Spleen (tissue), 11 donors: ENCODE measurements at regions not wholly inside any gene's neighbourhood (a gene's known extent, or its start where the extent isn't known, plus 50 kb on each side); places are given as distances from the start of the nearest gene placed in this dataset.
"Not testable (repeated sequence)": the region's sequence is repeated elsewhere in the genome, so short reads cannot be mapped to it uniquely, and the experiment has no call there.

ENCODE experiments used
- DNase-seq: peaks from one replicate; pipeline ENCODE4 v3.0.0-alpha.2; 2020
- H3K27ac ChIP-seq, 8 donors: fragments of 200-600 bp; sonication (generic) in 7 of 8; 1 replicate in 4 of 8; 2 replicates in 4 of 8; pipeline versions ENCODE4 v1.5.0 to v1.8.0; 2016 to 2021; ENCODE audit warnings: inconsistent platforms in 4 of 8, mild to moderate bottlenecking in 4 of 8, moderate library complexity in 1 of 8
- H3K27me3 ChIP-seq, 7 donors: fragments of 200-600 bp; sonication (generic) in 6 of 7; replicated peaks in 1 of 7; 1 replicate in 4 of 7; 2 replicates in 3 of 7; pipeline versions ENCODE4 v1.5.0 to v1.8.0; 2016 to 2021; ENCODE audit warnings: inconsistent platforms in 3 of 7, mild to moderate bottlenecking in 1 of 7
- H3K36me3 ChIP-seq, 6 donors: fragments of 200-600 bp; sonication (generic) in 5 of 6; 1 replicate in 4 of 6; 2 replicates in 2 of 6; pipeline versions ENCODE4 v1.5.0 to v1.8.0; 2016 to 2021; ENCODE audit warnings: inconsistent platforms in 2 of 6
- H3K4me1 ChIP-seq, 6 donors: fragments of 200-600 bp; sonication (generic) in 5 of 6; 1 replicate in 3 of 6; 2 replicates in 3 of 6; pipeline versions ENCODE4 v1.5.0 to v1.8.0; 2016 to 2021; ENCODE audit warnings: inconsistent platforms in 3 of 6
- H3K4me3 ChIP-seq, 8 donors: fragments of 200-600 bp; sonication (generic) in 7 of 8; 1 replicate in 4 of 8; 2 replicates in 4 of 8; pipeline versions ENCODE4 v1.5.0 to v1.8.0; 2016 to 2021; ENCODE audit warnings: inconsistent platforms in 4 of 8, mild to moderate bottlenecking in 4 of 8, moderate library complexity in 2 of 8
- H3K9me3 ChIP-seq, 8 donors: fragments of 200-600 bp; sonication (generic) in 7 of 8; 1 replicate in 4 of 8; 2 replicates in 4 of 8; pipeline versions ENCODE4 v1.5.0 to v1.8.0; 2016 to 2021; ENCODE audit warnings: inconsistent platforms in 4 of 8
- POLR2A ChIP-seq, 3 donors: fragments of 450-650 bp; IDR thresholded peaks; one replicate each; pipeline ENCODE4 v1.5.1; 2017; ENCODE audit warnings: antibody characterized with exemption in 3 of 3, mild to moderate bottlenecking in 1 of 3
- POLR2AphosphoS5 ChIP-seq, 3 donors: sonication (generic); formaldehyde crosslinking; IDR thresholded peaks; one replicate each; pipeline ENCODE4 v1.5.1; 2017; ENCODE audit warnings: antibody characterized with exemption in 3 of 3
- whole genome bisulfite sequencing, 5 donors: extraction: QIAGEN DNeasy Blood & Tissue Kit in 3 of 5; methylation state at CpG; one replicate each; pipeline versions ENCODE4 v1.1.5 to v1.1.7; 2013 to 2018; 5-methylcytosine and 5-hydroxymethylcytosine counted together
- intact Hi-C: fragments of 100-400 bp; cut with DNase I; formaldehyde crosslinking; loops from one replicate; pipeline ENCODE4 v1.15.0; 2023; ENCODE audit warnings: low total_unique reads
- TF ChIP-seq, protein P1 (sequence below), 11 experiments: fragments of 200-600 bp in 7 of 11; fragments of 450-650 bp in 4 of 11; sonication (generic) in 4 of 11; IDR thresholded peaks in 8 of 11; conservative IDR thresholded peaks in 3 of 11; 1 replicate in 7 of 11; 2 replicates in 4 of 11; pipeline versions ENCODE4 v1.4.0 to v1.8.0; 2016 to 2021; ENCODE audit warnings: antibody characterized with exemption in 11 of 11, inconsistent platforms in 4 of 11, mild to moderate bottlenecking in 1 of 11
- donor health status: healthy with polysubstance abuse.
- donor health status: DM: no; HTN: no; CAD: no; lungs with moderate emphysema.
- donor health status: DM: no; HTN: no; CAD: no.
- donor health status: Bipolar disorder and iron deficiency.
- donor health status: healthy.
- donor health status: DM: no; HTN: no; CAD: no.
- donor health status: DM: yes; HTN: yes; CAD: no.

DNA sequence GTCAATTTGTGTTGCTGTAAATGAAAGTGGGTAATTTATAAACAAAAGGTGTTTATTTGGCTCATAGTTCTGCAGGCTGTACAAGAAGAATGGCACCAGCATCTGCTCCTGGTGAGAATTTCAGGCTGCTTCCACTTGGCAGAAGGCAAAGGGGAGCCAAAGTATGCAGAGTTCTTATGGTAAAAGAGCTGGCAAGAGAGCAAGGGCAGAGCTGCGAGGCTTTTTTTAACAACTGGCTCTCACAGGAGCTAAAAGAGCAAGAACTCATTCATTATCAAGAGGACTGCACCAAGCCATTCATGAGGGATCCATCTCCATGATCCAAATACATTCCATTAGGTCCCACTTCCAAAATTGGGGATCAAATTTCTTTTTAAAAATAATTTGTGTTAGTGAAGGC lies 1712.7 kb downstream of the SLITRK5 start:
- 57 to 76% (median 62%) methylated on average over 1 of the region's 1 CpG for WGBS, 5 donors
- Histone ChIP-seq H3K27me3 (no peaks in the 10 kb centered on the region), H3K27ac (no peak overlapping the region), H3K4me1 (no peaks in the 10 kb centered on the region), H3K4me3 (no peak overlapping the region), H3K36me3 (no peaks in the 10 kb centered on the region), H3K9me3 (peaks cover 0 to 9% (median 1%) of the 10 kb centered on the region in 8 donors)
- TF ChIP-seq POLR2AphosphoS5 (IDR thresholded peaks at IDR 0.05) (no peak), POLR2A (IDR thresholded peaks at IDR 0.05) (no peak)
- TF ChIP-seq, protein P1, sequence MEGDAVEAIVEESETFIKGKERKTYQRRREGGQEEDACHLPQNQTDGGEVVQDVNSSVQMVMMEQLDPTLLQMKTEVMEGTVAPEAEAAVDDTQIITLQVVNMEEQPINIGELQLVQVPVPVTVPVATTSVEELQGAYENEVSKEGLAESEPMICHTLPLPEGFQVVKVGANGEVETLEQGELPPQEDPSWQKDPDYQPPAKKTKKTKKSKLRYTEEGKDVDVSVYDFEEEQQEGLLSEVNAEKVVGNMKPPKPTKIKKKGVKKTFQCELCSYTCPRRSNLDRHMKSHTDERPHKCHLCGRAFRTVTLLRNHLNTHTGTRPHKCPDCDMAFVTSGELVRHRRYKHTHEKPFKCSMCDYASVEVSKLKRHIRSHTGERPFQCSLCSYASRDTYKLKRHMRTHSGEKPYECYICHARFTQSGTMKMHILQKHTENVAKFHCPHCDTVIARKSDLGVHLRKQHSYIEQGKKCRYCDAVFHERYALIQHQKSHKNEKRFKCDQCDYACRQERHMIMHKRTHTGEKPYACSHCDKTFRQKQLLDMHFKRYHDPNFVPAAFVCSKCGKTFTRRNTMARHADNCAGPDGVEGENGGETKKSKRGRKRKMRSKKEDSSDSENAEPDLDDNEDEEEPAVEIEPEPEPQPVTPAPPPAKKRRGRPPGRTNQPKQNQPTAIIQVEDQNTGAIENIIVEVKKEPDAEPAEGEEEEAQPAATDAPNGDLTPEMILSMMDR (IDR thresholded peaks at IDR 0.05 in 8 of 11, conservative IDR thresholded peaks at IDR 0.05 in 3 of 11): no peak
- intact Hi-C loops: no loop called here
- no peak for DNase-seq

GRCh38 chr13:89393758-89394304 lies 1722.7 kb downstream of the SLITRK5 start:
- intact Hi-C loops: no loop called here
- TF ChIP-seq, protein P1 (IDR thresholded peaks at IDR 0.05 in 8 of 11, conservative IDR thresholded peaks at IDR 0.05 in 3 of 11): no peak
- TF ChIP-seq POLR2AphosphoS5 (IDR thresholded peaks at IDR 0.05): no peak
- TF ChIP-seq POLR2A (IDR thresholded peaks at IDR 0.05): no peak
- WGBS, 5 donors: 59 to 78% (median 63%) methylated on average over 4 of the region's 4 CpGs
- Histone ChIP-seq H3K27me3 (no peaks in the 10 kb centered on the region), H3K4me3 (no peak overlapping the region), H3K27ac (no peak overlapping the region), H3K36me3 (no peaks in the 10 kb centered on the region), H3K4me1 (no peaks in the 10 kb centered on the region), H3K9me3 (peaks cover 0 to 10% (median 0%) of the 10 kb centered on the region in 8 donors)
- no peak for DNase-seq

GRCh38 chr13:89401264-89401675 lies 1730.1 kb downstream of the SLITRK5 start:
- DNase-seq: no peak
- intact Hi-C loops: no loop called here
- Histone ChIP-seq H3K4me3 (no peak overlapping the region), H3K9me3 (peaks cover 0 to 10% (median 0%) of the 10 kb centered on the region in 8 donors), H3K27me3 (no peaks in the 10 kb centered on the region), H3K27ac (no peak overlapping the region), H3K36me3 (no peaks in the 10 kb centered on the region), H3K4me1 (no peaks in the 10 kb centered on the region)
- 8 to 26% (median 14%) methylated on average over 2 of the region's 2 CpGs for WGBS, 5 donors
- TF ChIP-seq, protein P1 (IDR thresholded peaks at IDR 0.05 in 8 of 11, conservative IDR thresholded peaks at IDR 0.05 in 3 of 11): no peak
- TF ChIP-seq POLR2A (IDR thresholded peaks at IDR 0.05) (no peak), POLR2AphosphoS5 (IDR thresholded peaks at IDR 0.05) (no peak)

DNA sequence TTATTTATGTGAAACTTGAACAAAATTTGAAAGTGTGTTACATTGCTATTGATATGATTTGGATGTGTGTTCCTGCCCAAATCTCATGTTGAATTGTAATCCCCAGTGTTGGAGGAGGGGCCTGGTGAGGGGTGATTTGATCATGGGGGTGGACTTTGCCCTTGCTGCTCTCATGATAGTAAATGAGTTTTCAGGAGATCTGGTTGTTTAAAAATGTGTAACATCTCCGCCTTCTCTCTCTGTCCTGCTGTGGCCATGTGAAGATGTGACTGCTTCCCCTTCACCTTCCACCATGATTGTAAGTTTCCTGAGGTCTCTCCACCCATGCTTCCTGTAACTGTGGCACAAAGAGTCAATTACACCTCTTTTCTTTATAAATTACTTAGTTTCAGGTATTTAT lies 1731.0 kb downstream of the SLITRK5 start:
- TF ChIP-seq, protein P1 (IDR thresholded peaks at IDR 0.05 in 8 of 11, conservative IDR thresholded peaks at IDR 0.05 in 3 of 11): no peak
- TF ChIP-seq POLR2AphosphoS5 (IDR thresholded peaks at IDR 0.05): no peak
- no peak for TF ChIP-seq POLR2A (IDR thresholded peaks at IDR 0.05)
- no peaks in the 10 kb centered on the region for H3K4me1 ChIP-seq
- 70 to 96% (median 84%) methylated on average over 1 of the region's 1 CpG for WGBS, 5 donors

DNA sequence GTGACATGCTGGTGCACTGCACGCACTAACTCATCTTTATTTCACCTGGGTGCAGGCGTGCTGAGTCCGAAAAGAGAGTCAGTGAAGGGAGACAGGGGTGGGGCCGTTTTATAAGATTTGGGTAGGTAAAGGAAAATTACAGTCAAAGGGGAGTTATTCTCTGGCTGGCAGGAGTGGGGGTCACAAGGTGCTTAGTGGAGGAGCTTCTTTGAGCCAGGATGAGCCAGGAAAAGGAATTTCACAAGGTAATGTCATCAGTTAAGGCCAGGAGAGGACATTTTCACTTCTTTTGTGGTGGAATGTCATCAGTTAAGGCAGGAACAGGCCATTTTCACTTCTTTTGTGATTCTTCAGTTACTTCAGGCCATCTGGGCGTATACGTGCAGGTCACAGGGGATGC lies 1734.9 kb downstream of the SLITRK5 start:
- H3K9me3 ChIP-seq, DNase-seq, H3K27ac ChIP-seq, H3K36me3 ChIP-seq, H3K4me3 ChIP-seq, H3K27me3 ChIP-seq, intact Hi-C loops, H3K4me1 ChIP-seq: not testable (repeated sequence)
- WGBS, 5 donors: 88 to 95% (median 90%) methylated on average over 6 of the region's 6 CpGs

More for the DNA sequence above, 1731.0 kb downstream of the SLITRK5 start:
- intact Hi-C loops: no loop called here
- DNase-seq: no peak
- H3K9me3 ChIP-seq: peaks cover 0 to 8% (median 0%) of the 10 kb centered on the region in 8 donors
- H3K36me3 ChIP-seq: no peaks in the 10 kb centered on the region
- no peaks in the 10 kb centered on the region for H3K27me3 ChIP-seq
- H3K4me3 ChIP-seq: no peak overlapping the region
- H3K27ac ChIP-seq: no peak overlapping the region
